HG02642 (cell line): ENCODE measurements at regions not wholly inside any gene's neighbourhood (a gene's known extent, or its start where the extent isn't known, plus 50 kb on each side); places are given as distances from the start of the nearest gene placed in this dataset.
"Not testable (repeated sequence)": the region's sequence is repeated elsewhere in the genome, so short reads cannot be mapped to it uniquely, and the experiment has no call there.

Experiments used
- ATAC-seq: cut with Tn5 transposase; IDR thresholded peaks from one replicate; pipeline ENCODE4 v1.9.1; 2021; ENCODE audit warnings: mild to moderate bottlenecking; ENCODE audit not compliant: unreplicated experiment, poor library complexity

- no peak for ATAC-seq
Observed at GRCh38 chr2:105510761-105511528, 112.1 kb upstream of the FHL2 start.

GRCh38 chr2:105509269-105510086 is 110.6 kb upstream of the FHL2 start:
- ATAC-seq = no peak

GRCh38 chr2:105506860-105507259 is 108.0 kb upstream of the FHL2 start:
- not testable (repeated sequence) for ATAC-seq

GRCh38 chr2:105504459-105504858 is 105.6 kb upstream of the FHL2 start:
- ATAC-seq = no peak

DNA sequence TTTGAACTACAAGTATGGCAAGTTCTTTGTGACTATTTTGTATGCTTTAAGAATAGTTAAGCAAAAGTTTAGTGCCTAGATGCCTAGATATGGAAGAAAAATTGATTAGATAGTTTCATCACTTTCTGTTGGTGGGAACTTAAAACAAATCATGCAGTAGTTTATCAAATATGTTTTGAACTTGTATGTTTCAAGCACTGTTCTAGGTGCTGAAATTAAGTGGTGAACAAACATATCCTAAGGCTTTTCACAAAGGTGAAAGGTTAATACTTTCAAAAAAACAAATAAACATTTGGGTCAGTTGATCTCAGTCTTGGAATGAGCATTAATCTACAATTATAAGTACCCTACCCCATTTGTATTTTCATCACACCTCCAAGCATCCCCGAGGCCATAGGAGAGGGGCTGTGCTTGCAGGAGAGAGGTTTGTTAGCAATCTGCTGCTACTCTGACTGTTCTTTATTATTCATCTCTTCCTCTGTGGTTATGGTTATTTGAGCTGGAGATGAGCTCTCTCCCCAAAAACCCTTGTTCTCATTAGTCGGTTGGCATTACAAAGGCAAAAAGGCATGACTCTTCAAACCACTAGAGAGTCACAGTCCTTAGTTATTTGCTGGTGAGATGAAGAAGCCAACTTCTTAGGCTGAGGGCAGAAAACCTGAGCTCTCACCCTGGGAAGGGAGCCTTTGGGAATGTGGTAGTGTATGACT is 103.9 kb upstream of the FHL2 start:
- no peak for ATAC-seq

GRCh38 chr2:105498281-105498846 is 99.5 kb upstream of the FHL2 start:
- ATAC-seq = no peak

DNA sequence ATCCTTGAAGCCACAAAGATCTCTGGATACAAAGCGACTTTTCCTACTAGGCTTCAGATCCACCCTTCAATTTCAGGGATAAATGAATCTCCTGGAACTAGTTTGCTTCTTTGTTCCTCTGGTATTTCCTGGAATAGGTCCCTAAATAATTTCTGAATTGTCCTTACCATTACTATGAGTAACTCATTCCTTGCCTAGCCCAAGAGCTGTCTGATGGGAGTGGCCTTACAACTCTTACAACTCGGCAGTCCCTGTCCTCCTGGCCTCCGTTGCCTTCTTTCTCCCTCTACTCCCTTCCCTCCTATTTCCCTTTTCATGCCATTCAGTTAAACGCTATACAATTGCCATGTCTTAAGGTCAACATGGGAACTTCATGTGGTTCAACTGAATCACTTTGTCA is 98.2 kb upstream of the FHL2 start:
- ATAC-seq = no peak

- ATAC-seq = no peak
Observed at GRCh38 chr2:105496271-105496670, 97.4 kb upstream of the FHL2 start.

DNA sequence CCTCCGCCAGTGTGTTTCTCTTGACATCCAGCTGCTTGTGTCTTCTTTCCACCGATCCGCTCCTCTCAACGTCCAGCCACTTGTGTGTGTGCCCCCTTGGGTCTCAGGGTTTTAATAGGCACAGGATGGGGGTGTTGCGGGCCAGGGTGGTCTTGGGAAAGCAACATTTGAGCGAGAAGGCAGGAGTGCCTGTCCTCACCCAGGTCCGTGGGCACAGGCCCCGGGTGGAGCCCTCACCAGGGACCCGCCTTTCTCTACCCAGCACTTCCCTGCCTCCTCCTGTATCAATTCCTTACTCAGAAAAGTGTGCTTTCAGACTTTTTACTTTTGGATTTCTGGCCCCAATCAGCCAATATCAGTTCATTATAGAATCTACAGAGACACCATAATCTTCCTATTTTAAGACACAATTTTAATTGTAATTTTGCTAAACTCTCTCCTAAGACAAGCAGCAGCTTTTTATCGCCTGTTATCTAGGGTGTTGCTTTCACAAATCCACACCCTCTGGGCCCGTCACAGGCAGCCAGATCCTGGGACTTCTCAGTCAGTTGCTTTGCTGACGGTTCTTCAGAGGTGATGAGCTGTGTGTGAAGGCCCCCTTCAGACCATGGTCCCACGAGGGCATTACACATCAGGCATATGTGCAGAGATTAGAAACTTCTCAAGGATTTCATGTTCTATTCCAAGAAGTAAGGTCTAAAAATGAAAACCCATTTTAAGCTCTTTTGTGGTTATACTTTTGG is 96.0 kb upstream of the FHL2 start:
- ATAC-seq = no peak

DNA sequence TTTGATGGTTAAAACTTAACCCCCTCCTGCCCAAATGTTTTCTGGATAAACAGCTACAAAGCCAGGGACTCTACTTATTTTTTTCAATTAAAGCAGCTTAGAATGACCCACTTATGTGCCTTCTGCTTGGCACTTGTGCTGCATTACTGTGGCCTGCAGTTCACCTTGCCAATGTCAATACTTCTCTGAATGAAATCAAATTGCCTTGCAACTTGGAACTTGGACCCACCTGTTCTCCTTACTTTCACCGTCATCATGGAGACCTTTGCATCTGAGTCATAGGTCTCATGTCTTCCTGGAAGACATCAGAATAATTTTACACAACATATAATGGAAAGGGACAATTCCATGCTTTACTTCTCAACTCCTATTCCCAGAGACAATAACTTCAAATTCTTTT is 92.1 kb upstream of the FHL2 start:
- ATAC-seq = no peak

GRCh38 chr2:105490204-105490603 is 91.4 kb upstream of the FHL2 start:
- no peak for ATAC-seq

DNA sequence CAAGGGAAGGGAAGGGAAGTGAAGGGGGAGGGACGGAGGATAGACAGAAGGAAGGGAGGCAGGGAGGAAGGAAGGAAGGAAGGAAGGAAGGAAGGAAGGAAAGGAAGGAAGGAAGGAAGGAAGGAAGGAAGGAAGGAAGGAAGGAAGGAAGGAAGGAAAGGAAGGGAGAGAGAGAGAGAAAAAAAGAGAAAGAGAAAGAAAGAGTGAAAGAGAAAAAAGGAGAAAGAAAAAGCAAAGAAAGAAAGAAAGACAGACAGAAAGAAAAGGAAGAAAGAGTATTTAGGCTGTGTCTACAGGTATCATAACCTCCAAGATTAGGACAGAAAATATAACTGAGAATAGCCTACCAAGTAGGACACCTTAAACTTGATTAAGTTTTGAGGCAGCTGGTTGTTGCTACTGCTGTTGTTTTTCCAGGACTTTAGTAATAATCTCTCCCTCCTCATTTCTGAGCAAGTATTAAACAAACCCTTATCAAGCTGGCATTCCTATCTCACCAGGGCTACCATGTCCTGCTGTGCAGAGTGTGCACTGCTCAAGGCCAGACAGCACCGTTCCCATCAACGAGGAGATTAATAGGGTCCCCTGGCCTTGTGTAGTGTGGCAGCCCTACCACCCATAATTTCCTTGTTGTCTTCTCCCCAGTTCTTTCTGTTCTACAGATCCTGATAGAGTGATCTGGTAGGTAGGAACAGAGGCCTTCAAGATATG is 90.5 kb upstream of the FHL2 start:
- no peak for ATAC-seq

- ATAC-seq = no peak
Observed at GRCh38 chr2:105488285-105488684, 89.4 kb upstream of the FHL2 start.

DNA sequence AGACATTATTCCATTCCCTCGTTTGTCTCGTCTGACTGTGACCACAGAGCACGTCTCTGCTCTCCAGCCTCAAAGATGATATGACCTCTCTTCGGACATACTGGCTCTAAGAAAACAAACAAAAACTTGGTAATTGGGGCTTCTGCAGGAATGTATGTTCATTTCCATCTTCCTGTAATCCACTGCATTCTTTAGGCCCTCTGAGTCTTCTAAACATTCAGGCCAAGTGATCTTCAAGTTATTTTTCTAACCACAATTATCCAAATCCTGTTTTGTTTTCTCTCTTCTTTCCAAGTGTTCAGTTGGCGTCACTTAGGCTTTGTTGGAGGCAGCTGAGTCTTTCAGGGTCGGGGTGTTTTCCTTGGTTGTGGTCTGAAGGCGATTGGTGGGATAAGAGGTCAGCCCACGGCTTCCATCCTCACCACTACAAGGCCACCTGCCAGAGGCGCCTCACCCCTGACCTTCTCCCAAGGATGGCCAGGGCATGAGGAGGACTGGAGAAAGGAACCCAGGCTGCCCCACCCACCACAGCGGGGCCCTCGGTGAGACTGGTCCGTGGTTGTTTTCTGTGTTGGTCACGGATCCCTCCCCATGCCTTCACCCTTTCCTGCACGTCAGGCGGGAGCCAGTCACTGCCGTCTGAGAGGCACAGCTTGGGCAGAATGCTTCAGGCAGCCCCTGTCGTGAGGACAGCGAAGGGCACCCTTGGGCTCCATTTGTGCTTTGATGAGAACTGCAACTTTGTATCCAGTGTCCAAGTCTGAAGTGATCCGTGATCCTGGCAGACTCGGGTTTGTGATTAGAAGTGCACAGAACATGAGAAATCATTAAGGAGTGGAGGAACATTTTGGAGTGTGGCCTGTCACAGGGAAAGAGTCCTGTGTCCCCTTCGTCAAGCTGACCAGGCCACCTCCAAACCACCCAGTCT is 88.6 kb upstream of the FHL2 start:
- ATAC-seq = no peak

- no peak for ATAC-seq
Observed at GRCh38 chr2:105486762-105487141, 87.9 kb upstream of the FHL2 start.

DNA sequence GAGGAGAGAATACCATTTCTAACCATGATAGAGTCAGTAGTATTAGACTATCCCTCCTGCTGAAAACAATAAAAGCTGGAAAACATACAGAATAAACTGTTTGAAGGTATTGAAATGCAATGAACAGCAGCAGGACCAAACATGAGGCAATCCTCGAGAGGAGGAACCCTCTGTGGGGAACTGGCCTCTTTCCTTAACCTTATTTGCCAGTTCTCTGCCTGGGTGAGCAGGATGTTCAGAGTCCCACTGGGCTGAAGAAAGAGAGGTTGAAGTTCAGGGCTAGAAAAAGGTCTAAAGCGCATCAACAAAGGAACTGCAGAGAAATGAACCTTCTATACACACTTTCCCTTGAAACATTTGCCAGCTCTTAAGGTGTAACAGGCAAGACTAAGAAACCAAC is 79.8 kb upstream of the FHL2 start:
- no peak for ATAC-seq

- ATAC-seq = not testable (repeated sequence)
Observed at GRCh38 chr2:105477050-105477620, 78.3 kb upstream of the FHL2 start.

DNA sequence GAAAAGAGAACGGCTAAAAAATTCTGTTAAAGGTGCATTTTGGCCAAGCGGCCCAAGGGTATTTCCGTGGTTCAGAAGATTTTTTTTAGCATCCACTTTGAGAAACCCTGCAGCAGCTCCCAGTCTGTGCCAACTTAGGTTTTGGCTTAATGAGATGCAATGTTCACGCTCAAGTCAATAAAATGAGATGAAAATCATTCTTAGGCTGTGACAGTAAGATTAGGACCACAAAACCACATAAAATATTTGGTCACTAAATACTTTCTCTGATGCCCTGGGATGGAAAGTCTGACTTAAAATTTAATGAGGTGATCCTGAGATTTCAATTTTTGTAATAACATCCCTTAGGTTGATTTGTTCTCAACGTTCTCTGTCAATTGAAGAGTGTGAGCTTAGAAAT is 74.2 kb upstream of the FHL2 start:
- ATAC-seq = no peak
